ENCODE measurements at regions not wholly inside any gene's neighbourhood (a gene's known extent, or its start where the extent isn't known, plus 50 kb on each side); places are given as distances from the start of the nearest gene placed in this dataset.

DNA sequence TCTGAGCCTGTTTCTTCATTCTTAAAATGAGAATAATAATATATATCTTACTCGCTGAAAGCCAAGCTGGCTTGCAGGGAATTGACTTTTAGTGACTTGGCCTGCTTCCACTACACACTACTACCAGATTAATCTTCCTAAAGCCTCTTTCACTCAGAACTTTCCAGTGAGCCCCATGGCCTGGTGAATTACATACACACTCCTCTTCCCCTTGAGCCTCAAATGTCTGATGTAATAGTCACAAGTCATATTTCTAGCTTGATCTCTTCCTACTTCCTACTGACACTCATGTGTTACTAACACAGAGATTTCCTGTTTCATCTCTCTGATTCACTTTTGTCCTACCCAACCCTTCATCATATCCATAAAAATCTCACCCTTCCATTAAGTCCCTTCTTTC lies 82.7 kb upstream of the SOX2 start:
- TF ChIP-seq, protein P1, sequence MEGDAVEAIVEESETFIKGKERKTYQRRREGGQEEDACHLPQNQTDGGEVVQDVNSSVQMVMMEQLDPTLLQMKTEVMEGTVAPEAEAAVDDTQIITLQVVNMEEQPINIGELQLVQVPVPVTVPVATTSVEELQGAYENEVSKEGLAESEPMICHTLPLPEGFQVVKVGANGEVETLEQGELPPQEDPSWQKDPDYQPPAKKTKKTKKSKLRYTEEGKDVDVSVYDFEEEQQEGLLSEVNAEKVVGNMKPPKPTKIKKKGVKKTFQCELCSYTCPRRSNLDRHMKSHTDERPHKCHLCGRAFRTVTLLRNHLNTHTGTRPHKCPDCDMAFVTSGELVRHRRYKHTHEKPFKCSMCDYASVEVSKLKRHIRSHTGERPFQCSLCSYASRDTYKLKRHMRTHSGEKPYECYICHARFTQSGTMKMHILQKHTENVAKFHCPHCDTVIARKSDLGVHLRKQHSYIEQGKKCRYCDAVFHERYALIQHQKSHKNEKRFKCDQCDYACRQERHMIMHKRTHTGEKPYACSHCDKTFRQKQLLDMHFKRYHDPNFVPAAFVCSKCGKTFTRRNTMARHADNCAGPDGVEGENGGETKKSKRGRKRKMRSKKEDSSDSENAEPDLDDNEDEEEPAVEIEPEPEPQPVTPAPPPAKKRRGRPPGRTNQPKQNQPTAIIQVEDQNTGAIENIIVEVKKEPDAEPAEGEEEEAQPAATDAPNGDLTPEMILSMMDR (IDR thresholded peaks at IDR 0.05) = no peak
- TF ChIP-seq POLR2A (IDR thresholded peaks at IDR 0.05) = no peak
- TF ChIP-seq POLR2AphosphoS5 (IDR thresholded peaks at IDR 0.05) = no peak
- no peak for TF ChIP-seq EP300 (IDR thresholded peaks at IDR 0.05)
